Fibroblast of upper back skin (primary cell): ENCODE measurements at regions not wholly inside any gene's neighbourhood (a gene's known extent, or its start where the extent isn't known, plus 50 kb on each side); places are given as distances from the start of the nearest gene placed in this dataset.
A peak's percentile ranks its signal among the peaks of the same experiment; 100 is the strongest.
"Not testable (repeated sequence)": the region's sequence is repeated elsewhere in the genome, so short reads cannot be mapped to it uniquely, and the experiment has no call there.

Experiments
- DNase-seq: peaks from one replicate; pipeline ENCODE4 v3.0.0-alpha.2; 2013

GRCh38 chr10:60565492-60565891, 175.8 kb upstream of the ANK3 start:
- DNase-seq = no peak

GRCh38 chr10:60564475-60564874, 174.8 kb upstream of the ANK3 start:
- peak; percentile 30 for DNase-seq

- DNase-seq = no peak
These were observed 170.8 kb upstream of the ANK3 start for GRCh38 chr10:60560451-60560850.

GRCh38 chr10:60555700-60556099, 166.0 kb upstream of the ANK3 start:
- no peak for DNase-seq

GRCh38 chr10:60549686-60550085, 160.0 kb upstream of the ANK3 start:
- DNase-seq = peak; percentile 38

- DNase-seq = no peak
These were observed 153.0 kb upstream of the ANK3 start for GRCh38 chr10:60542657-60543056.

GRCh38 chr10:60541451-60541850, 151.8 kb upstream of the ANK3 start:
- no peak for DNase-seq

GRCh38 chr10:60537697-60538096, 148.0 kb upstream of the ANK3 start:
- DNase-seq = no peak

- peak; percentile 71 for DNase-seq
These were observed 146.9 kb upstream of the ANK3 start for GRCh38 chr10:60536529-60537114.

- DNase-seq = no peak
These were observed 145.8 kb upstream of the ANK3 start for GRCh38 chr10:60535427-60535826.

- DNase-seq = no peak
These were observed 145.2 kb upstream of the ANK3 start for GRCh38 chr10:60534761-60535389.

GRCh38 chr10:60532696-60533468, 143.2 kb upstream of the ANK3 start:
- DNase-seq = no peak

- no peak for DNase-seq
These were observed 141.3 kb upstream of the ANK3 start for GRCh38 chr10:60531006-60531405.

- no peak for DNase-seq
These were observed 138.0 kb upstream of the ANK3 start for GRCh38 chr10:60527676-60528075.

- DNase-seq = peak; percentile 57
These were observed 136.3 kb upstream of the ANK3 start for GRCh38 chr10:60525716-60526585.

GRCh38 chr10:60524541-60524940, 134.9 kb upstream of the ANK3 start:
- DNase-seq = peak; percentile 91

GRCh38 chr10:60523371-60523770, 133.7 kb upstream of the ANK3 start:
- DNase-seq = not testable (repeated sequence)

GRCh38 chr10:60522617-60523016, 132.9 kb upstream of the ANK3 start:
- no peak for DNase-seq

- peak; percentile 95 for DNase-seq
These were observed 132.3 kb upstream of the ANK3 start for GRCh38 chr10:60521974-60522405.

- DNase-seq = no peak
These were observed 129.1 kb upstream of the ANK3 start for GRCh38 chr10:60518745-60519144.

- DNase-seq = no peak
These were observed 128.1 kb upstream of the ANK3 start for GRCh38 chr10:60517805-60518204.

GRCh38 chr10:60513281-60513680, 123.6 kb upstream of the ANK3 start:
- no peak for DNase-seq
